COLO668 (cell line): ENCODE measurements at regions not wholly inside any gene's neighbourhood (a gene's known extent, or its start where the extent isn't known, plus 50 kb on each side); places are given as distances from the start of the nearest gene placed in this dataset.

Experiments used
- DNase-seq: peaks from one replicate; lab custom pipeline; 2025; ENCODE audit not compliant: unreplicated experiment; lab: John Stamatoyannopoulos, UW

- no peak for DNase-seq
Observed at GRCh38 chr10:3231951-3232730, 59.6 kb upstream of the PITRM1 start.

DNA sequence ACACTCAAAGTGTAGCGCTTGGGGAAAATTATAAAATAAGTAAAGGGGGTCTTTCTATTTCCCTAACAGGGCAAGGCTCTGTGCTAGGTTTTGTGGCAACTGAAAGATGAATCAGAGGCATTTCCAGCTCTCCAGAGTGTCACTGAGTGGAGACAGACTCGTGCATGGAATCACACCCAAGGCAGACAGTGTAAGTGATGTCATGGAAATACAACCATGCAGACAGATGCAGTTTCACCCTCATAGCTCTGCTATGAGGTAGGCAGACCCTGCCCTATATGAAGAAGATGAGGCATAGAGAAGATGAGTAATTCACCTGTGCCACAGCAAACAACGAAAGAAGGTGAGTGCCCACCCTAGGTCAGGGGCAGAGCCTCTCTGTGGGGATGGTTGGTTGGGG lies 57.2 kb upstream of the PITRM1 start:
- DNase-seq = no peak

DNA sequence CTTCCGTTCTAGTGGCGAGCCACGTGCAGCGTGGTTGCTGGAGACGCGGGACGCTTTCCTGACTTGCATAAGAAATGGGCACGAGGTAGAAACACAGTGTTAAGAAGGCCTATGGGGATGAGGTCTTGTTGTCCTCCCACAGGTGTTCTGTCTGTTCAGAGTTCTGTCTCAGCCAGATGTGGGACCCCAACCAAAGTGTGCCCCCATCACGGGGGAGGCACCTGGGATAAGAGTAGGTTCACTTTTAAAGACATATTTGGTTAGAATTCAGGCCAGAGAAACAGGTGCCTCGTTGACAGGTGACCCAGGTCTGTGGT lies 56.0 kb upstream of the PITRM1 start:
- DNase-seq = no peak

GRCh38 chr10:3226960-3227744 lies 54.6 kb upstream of the PITRM1 start:
- DNase-seq = no peak

DNA sequence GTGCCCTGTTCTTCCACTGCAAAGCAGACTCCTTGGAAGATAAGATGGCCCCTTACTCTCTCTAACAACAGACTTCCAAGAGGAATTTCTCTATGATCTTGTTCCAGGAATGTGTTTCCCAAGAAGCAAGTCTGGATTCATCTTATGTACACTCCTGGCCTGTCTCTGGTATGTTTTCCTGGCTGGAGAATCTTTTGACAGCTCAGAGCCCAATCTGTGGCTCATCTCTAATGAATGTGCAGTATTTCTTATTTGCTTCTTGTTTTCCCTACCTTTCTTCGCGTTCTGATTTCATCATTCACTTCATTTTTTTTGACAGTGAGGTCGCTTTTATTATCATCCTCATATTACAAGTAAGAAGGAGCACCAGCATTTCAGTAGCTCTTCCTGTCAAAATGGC lies 53.0 kb upstream of the PITRM1 start:
- DNase-seq = no peak

- DNase-seq = no peak
Observed at GRCh38 chr10:3224241-3224640, 51.7 kb upstream of the PITRM1 start.

- DNase-seq = no peak
Observed at GRCh38 chr10:3222626-3223025, 50.0 kb upstream of the PITRM1 start.
